ENCODE measurements at regions not wholly inside any gene's neighbourhood (a gene's known extent, or its start where the extent isn't known, plus 50 kb on each side); places are given as distances from the start of the nearest gene placed in this dataset.

- TF ChIP-seq RAD21 (IDR thresholded peaks at IDR 0.05 in 1 of 2, conservative IDR thresholded peaks at IDR 0.05 in 1 of 2; ENCODE audit: low read depth in 2 of 2, low read length in 2 of 2) (no peak), CTCF (IDR thresholded peaks at IDR 0.05; ENCODE audit: control extremely low read depth in 1 of 3, insufficient read depth in 1 of 3, low read depth in 1 of 3, low read length in 3 of 3) (no peak), TAF1 (IDR thresholded peaks at IDR 0.05; ENCODE audit: low read depth, low read length) (no peak), POLR2AphosphoS5 (IDR thresholded peaks at IDR 0.05; ENCODE audit: low read depth, low read length) (no peak), POLR2A (IDR thresholded peaks at IDR 0.05; ENCODE audit: control extremely low read depth in 1 of 2, low read depth in 2 of 2, low read length in 2 of 2) (no peak), YY1 (IDR thresholded peaks at IDR 0.05; ENCODE audit: low read depth, low read length) (no peak), CHD2 (IDR thresholded peaks at IDR 0.05; ENCODE audit: low read length) (no peak), HDAC6 (IDR thresholded peaks at IDR 0.05; ENCODE audit: low read depth, low read length) (no peak), EGR1 (IDR thresholded peaks at IDR 0.05; ENCODE audit: borderline replicate concordance, low read depth, low read length) (no peak), TBP (IDR thresholded peaks at IDR 0.05; ENCODE audit: low read depth, low read length) (no peak), RXRA (IDR thresholded peaks at IDR 0.05; ENCODE audit: insufficient read depth, low read depth, low read length) (no peak), CHD1 (IDR thresholded peaks at IDR 0.05; ENCODE audit: low read depth, low read length) (no peak), SRF (IDR thresholded peaks at IDR 0.05; ENCODE audit: low read depth, low read length) (no peak)
Observed at GRCh38 chr13:104593251-104593576, 1527.0 kb upstream of the SLC10A2 start.
